K562 (cell line): ENCODE measurements at regions not wholly inside any gene's neighbourhood (a gene's known extent, or its start where the extent isn't known, plus 50 kb on each side); places are given as distances from the start of the nearest gene placed in this dataset.

Experiments
- ATF1 ChIP-seq, 2 experiments: fragments of 450-650 bp in 1 of 2; IDR thresholded peaks; 2 replicates each; pipeline ENCODE4 v1.6.1; 2016; ENCODE audit warnings: missing compliant biosample characterization in 1 of 2, missing genetic modification characterization in 1 of 2
- BCOR ChIP-seq: fragments of 450-650 bp; IDR thresholded peaks from 2 replicates; pipeline ENCODE4 v1.6.1; 2016
- CHD2 ChIP-seq: IDR thresholded peaks from 2 replicates; pipeline ENCODE4 v1.6.1; 2011; ENCODE audit warnings: low read depth, low read length
- DACH1 ChIP-seq: fragments of 450-650 bp; IDR thresholded peaks from 2 replicates; pipeline ENCODE4 v1.6.1; 2018; ENCODE audit not compliant: partially characterized antibody
- FOXK2 ChIP-seq, 2 experiments: fragments of 450-650 bp; IDR thresholded peaks in 1 of 2; conservative IDR thresholded peaks in 1 of 2; 2 replicates each; pipeline ENCODE4 v1.6.1; 2016; ENCODE audit warnings: low read depth in 2 of 2, mild to moderate bottlenecking in 1 of 2
- HLTF ChIP-seq: fragments of 450-650 bp; IDR thresholded peaks from 2 replicates; pipeline ENCODE4 v1.6.1; 2016
- HNRNPH1 ChIP-seq: fragments of 200-400 bp; formaldehyde crosslinking; optimal IDR thresholded peaks from 2 replicates; pipeline ENCODE3; 2017; ENCODE audit warnings: low read depth, mild to moderate bottlenecking, low read length, moderate library complexity
- MEF2A ChIP-seq: IDR thresholded peaks from 2 replicates; pipeline ENCODE4 v1.6.1; 2011; ENCODE audit warnings: low read depth, mild to moderate bottlenecking, low read length, moderate library complexity; ENCODE audit not compliant: control insufficient read depth
- MEF2D ChIP-seq: conservative IDR thresholded peaks from 2 replicates; pipeline ENCODE4 v1.6.1; 2016; ENCODE audit warnings: low read depth, missing genetic modification characterization, missing compliant biosample characterization
- MYBL2 ChIP-seq, 2 experiments: fragments of 450-650 bp in 1 of 2; sonication (generic) in 1 of 2; formaldehyde crosslinking in 1 of 2; IDR thresholded peaks; 2 replicates each; pipeline versions ENCODE4 v1.6.1 to v1.8.1; 2017 to 2022; ENCODE audit warnings: borderline replicate concordance in 1 of 2, inconsistent platforms in 1 of 2, low read depth in 1 of 2, mild to moderate bottlenecking in 1 of 2, missing genetic modification reagents in 1 of 2, moderate library complexity in 1 of 2
- NCOR1 ChIP-seq: fragments of 450-650 bp; IDR thresholded peaks from 2 replicates; pipeline ENCODE4 v1.6.1; 2016; ENCODE audit warnings: mild to moderate bottlenecking, moderate library complexity
- OTX1 ChIP-seq: fragments of 450-650 bp; formaldehyde crosslinking; IDR thresholded peaks from 2 replicates; pipeline ENCODE4 v1.4.0; 2022; ENCODE audit warnings: mild to moderate bottlenecking
- PML ChIP-seq: IDR thresholded peaks from 2 replicates; pipeline ENCODE4 v1.6.1; 2012; ENCODE audit warnings: low read length, inconsistent platforms
- POLR2AphosphoS5 ChIP-seq: IDR thresholded peaks from 2 replicates; pipeline ENCODE4 v1.6.1; 2011; ENCODE audit warnings: mild to moderate bottlenecking, low read depth, low read length, moderate library complexity; ENCODE audit not compliant: control insufficient read depth, insufficient read depth
- PTBP1 ChIP-seq: fragments of 200-400 bp; formaldehyde crosslinking; IDR thresholded peaks from 2 replicates; pipeline ENCODE4 v1.6.1; 2017; ENCODE audit warnings: low read depth, low read length
- RBM22 ChIP-seq: fragments of 200-400 bp; formaldehyde crosslinking; IDR thresholded peaks from 2 replicates; pipeline ENCODE4 v1.6.1; 2018; ENCODE audit warnings: low read length, low read depth; ENCODE audit not compliant: poor library complexity, severe bottlenecking
- RFX5 ChIP-seq: IDR thresholded peaks from 2 replicates; pipeline ENCODE4 v1.6.1; 2011; ENCODE audit warnings: low read depth, mild to moderate bottlenecking, improper control_type of control experiment, low read length
- SMAD2 ChIP-seq: fragments of 150-350 bp; IDR thresholded peaks from 2 replicates; pipeline ENCODE4 v1.6.1; 2014; ENCODE audit warnings: low read depth, mild to moderate bottlenecking, low read length
- SMARCA5 ChIP-seq: fragments of 450-650 bp; IDR thresholded peaks from 2 replicates; pipeline ENCODE4 v1.6.1; 2016
- TAF1 ChIP-seq: IDR thresholded peaks from 2 replicates; pipeline ENCODE4 v1.6.1; 2011; ENCODE audit warnings: mild to moderate bottlenecking, low read length, moderate library complexity; ENCODE audit not compliant: insufficient read depth, control insufficient read depth, severe bottlenecking; ENCODE audit errors: extremely low read depth
- TEAD4 ChIP-seq, 2 experiments: sonication (generic) in 1 of 2; formaldehyde crosslinking in 1 of 2; IDR thresholded peaks; 2 replicates each; pipeline versions ENCODE4 v1.6.1 to v1.8.0; 2012 to 2022; ENCODE audit warnings: borderline replicate concordance in 1 of 2, inconsistent platforms in 1 of 2, low read length in 1 of 2, mild to moderate bottlenecking in 1 of 2, missing genetic modification reagents in 1 of 2
- WHSC1 ChIP-seq: IDR thresholded peaks from one replicate; pipeline ENCODE4 v1.6.1; 2012; ENCODE audit warnings: low read length, control low read depth, inconsistent platforms
- ZBTB49 ChIP-seq: sonication (generic); formaldehyde crosslinking; IDR thresholded peaks from 2 replicates; pipeline ENCODE4 v1.8.0; 2022; ENCODE audit warnings: missing genetic modification reagents, mild to moderate bottlenecking, borderline replicate concordance
- ZNF212 ChIP-seq: fragments of 450-650 bp; formaldehyde crosslinking; IDR thresholded peaks from 2 replicates; pipeline ENCODE4 v1.4.0; 2020; ENCODE audit warnings: mild to moderate bottlenecking
- ZNF644 ChIP-seq: fragments of 200-800 bp; sonication (Bioruptor generic); IDR thresholded peaks from 2 replicates; pipeline ENCODE4 v1.6.1; 2016; ENCODE audit warnings: low read depth, missing genetic modification characterization, missing compliant biosample characterization
- ZNF76 ChIP-seq: fragments of 250-450 bp; sonication (Bioruptor Pico); IDR thresholded peaks from 2 replicates; pipeline ENCODE4 v1.4.0; 2020; ENCODE audit warnings: mild to moderate bottlenecking, moderate library complexity, borderline replicate concordance
- ZNF77 ChIP-seq: fragments of 250-450 bp; sonication (Bioruptor Pico); IDR thresholded peaks from 2 replicates; pipeline ENCODE4 v1.5.0; 2020
- ZNF785 ChIP-seq: fragments of 250-450 bp; sonication (Bioruptor Pico); IDR thresholded peaks from 2 replicates; pipeline ENCODE4 v1.4.0; 2020; ENCODE audit warnings: mild to moderate bottlenecking
- ZNF79 ChIP-seq: fragments of 250-450 bp; sonication (Bioruptor Pico); IDR thresholded peaks from 2 replicates; pipeline ENCODE4 v1.4.0; 2020; ENCODE audit warnings: low read depth, mild to moderate bottlenecking, moderate library complexity

GRCh38 chr16:85389679-85390470 is 223.2 kb upstream of the GSE1 start (continued):
- peak; percentile 92 for TF ChIP-seq SMARCA5
- no peak for TF ChIP-seq ZNF212 (CRISPR knock-in tag)
- TF ChIP-seq RBM22: no peak
- no peak for TF ChIP-seq ZBTB49 (CRISPR knock-in tag)
- no peak for TF ChIP-seq TAF1
- TF ChIP-seq PTBP1: 0 out of 2 replicates have a peak, but pooled peaks have one; percentile 76
- no peak for TF ChIP-seq ZNF79
- no peak for TF ChIP-seq SMAD2
- TF ChIP-seq TEAD4 (IDR thresholded peaks at IDR 0.05; ENCODE audit: low read length): no peak
- TF ChIP-seq TEAD4 (CRISPR knock-in tag; IDR thresholded peaks at IDR 0.05; ENCODE audit: borderline replicate concordance): no peak
- no peak for TF ChIP-seq PML
- no peak for TF ChIP-seq OTX1 (CRISPR knock-in tag)
- TF ChIP-seq DACH1: no peak
- TF ChIP-seq POLR2AphosphoS5: no peak
- no peak for TF ChIP-seq ZNF644 (tag)
- no peak for TF ChIP-seq RFX5
- TF ChIP-seq HLTF: no peak
- no peak for TF ChIP-seq NCOR1
- no peak for TF ChIP-seq MYBL2 (IDR thresholded peaks at IDR 0.05; ENCODE audit: low read depth)
- TF ChIP-seq MYBL2 (CRISPR knock-in tag; IDR thresholded peaks at IDR 0.05; ENCODE audit: borderline replicate concordance): no peak
- no peak for TF ChIP-seq CHD2
- TF ChIP-seq ZNF77: no peak
- no peak for TF ChIP-seq MEF2D (tag)
- TF ChIP-seq FOXK2 (conservative IDR thresholded peaks at IDR 0.05 in 1 of 2, IDR thresholded peaks at IDR 0.05 in 1 of 2; ENCODE audit: low read depth in 2 of 2): no peak
- TF ChIP-seq MEF2A: no peak
- no peak for TF ChIP-seq ZNF76 (CRISPR knock-in tag)
- TF ChIP-seq ZNF785 (CRISPR knock-in tag): no peak
- no peak for TF ChIP-seq HNRNPH1
- peak; percentile 98 for TF ChIP-seq BCOR
- no peak for TF ChIP-seq WHSC1
- no peak for TF ChIP-seq ATF1 (CRISPR knock-in tag; IDR thresholded peaks at IDR 0.05)
- no peak for TF ChIP-seq ATF1 (tag; IDR thresholded peaks at IDR 0.05)
